Lung (tissue), 11 donors: ENCODE measurements at regions not wholly inside any gene's neighbourhood (a gene's known extent, or its start where the extent isn't known, plus 50 kb on each side); places are given as distances from the start of the nearest gene placed in this dataset.

ENCODE experiments used
- ATAC-seq: fragments of 200-7000 bp; cut with Tn5 transposase; one replicate; pipeline ENCODE4 v1.9.1; 2020; ENCODE audit warnings: moderate number of reproducible peaks; ENCODE audit not compliant: insufficient read depth, low FRiP score
- DNase-seq, 3 donors: peaks; one replicate each; pipeline ENCODE4 v3.0.0-alpha.2; 2013 to 2017
- H3K27ac ChIP-seq, 2 donors: one replicate each; pipeline ENCODE4 v1.5.1; 2013; ENCODE audit warnings: mild to moderate bottlenecking in 2 of 2, moderate library complexity in 2 of 2, control low read depth in 1 of 2, inconsistent platforms in 1 of 2, low read depth in 1 of 2, low read length in 1 of 2
- H3K27me3 ChIP-seq, 3 donors: one replicate each; pipeline ENCODE4 v1.5.1; 2013; ENCODE audit warnings: low read length in 2 of 3; ENCODE audit not compliant: control insufficient read depth in 3 of 3, insufficient read depth in 3 of 3
- H3K36me3 ChIP-seq, 4 donors: one replicate each; pipeline ENCODE4 v1.5.1; 2013; ENCODE audit warnings: low read length in 4 of 4, mild to moderate bottlenecking in 1 of 4, moderate library complexity in 1 of 4; ENCODE audit not compliant: control insufficient read depth in 4 of 4, insufficient read depth in 4 of 4
- H3K4me1 ChIP-seq, 5 donors: one replicate each; pipeline ENCODE4 v1.5.1; 2013; ENCODE audit warnings: low read length in 5 of 5, mild to moderate bottlenecking in 2 of 5, moderate library complexity in 1 of 5; ENCODE audit not compliant: control insufficient read depth in 5 of 5, insufficient read depth in 5 of 5
- H3K4me3 ChIP-seq: one replicate; pipeline ENCODE4 v1.5.1; 2013; ENCODE audit warnings: mild to moderate bottlenecking, control low read depth, moderate library complexity
- H3K9ac ChIP-seq, 2 donors: one replicate each; pipeline ENCODE4 v1.5.1; 2013; ENCODE audit warnings: low read length in 2 of 2, control low read depth in 1 of 2; ENCODE audit not compliant: insufficient read depth in 1 of 2
- H3K9me3 ChIP-seq, 4 donors: one replicate each; pipeline ENCODE4 v1.5.1; 2013; ENCODE audit warnings: low read length in 3 of 4, mild to moderate bottlenecking in 1 of 4, moderate library complexity in 1 of 4; ENCODE audit not compliant: control insufficient read depth in 4 of 4, insufficient read depth in 3 of 4
- WGBS, 2 donors: extraction: QIAGEN DNeasy Blood & Tissue Kit; methylation state at CpG; one replicate each; pipeline ENCODE4 v1.1.7; 2013; 5-methylcytosine and 5-hydroxymethylcytosine counted together
- TF ChIP-seq, protein P1 (sequence below): IDR thresholded peaks from 2 replicates; pipeline ENCODE4 v1.5.1; 2012; ENCODE audit warnings: mild to moderate bottlenecking; ENCODE audit errors: control extremely low read depth, extremely low read depth
- donor health status: control.
- donor health status: control.
- donor health status: Bipolar disorder and iron deficiency.
- donor health status: healthy.
- donor health status: DM: yes; HTN: yes; CAD: no.

DNA sequence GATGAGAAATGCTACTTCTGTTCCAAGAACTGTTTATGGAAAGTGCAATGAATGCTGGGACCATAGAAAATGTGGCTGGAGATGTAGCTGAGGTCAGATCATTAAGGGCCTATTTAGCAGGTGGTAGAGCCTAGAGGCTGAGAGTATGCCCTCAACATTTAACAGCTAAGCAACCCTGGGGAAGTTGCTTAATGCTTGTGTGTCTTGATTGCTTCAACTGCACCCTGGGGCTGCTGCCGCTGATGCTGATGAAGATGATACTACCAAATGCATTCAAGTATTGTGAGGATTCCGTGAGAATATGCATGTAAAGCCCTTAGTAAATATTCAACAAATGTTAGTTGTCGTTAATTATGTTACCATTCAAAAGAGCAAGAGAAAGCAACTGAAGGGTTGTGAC is 273.2 kb downstream of the BCL11A start:
- WGBS, 2 donors = 56 to 80% methylated on average over 3 of the region's 3 CpGs
- TF ChIP-seq, protein P1, sequence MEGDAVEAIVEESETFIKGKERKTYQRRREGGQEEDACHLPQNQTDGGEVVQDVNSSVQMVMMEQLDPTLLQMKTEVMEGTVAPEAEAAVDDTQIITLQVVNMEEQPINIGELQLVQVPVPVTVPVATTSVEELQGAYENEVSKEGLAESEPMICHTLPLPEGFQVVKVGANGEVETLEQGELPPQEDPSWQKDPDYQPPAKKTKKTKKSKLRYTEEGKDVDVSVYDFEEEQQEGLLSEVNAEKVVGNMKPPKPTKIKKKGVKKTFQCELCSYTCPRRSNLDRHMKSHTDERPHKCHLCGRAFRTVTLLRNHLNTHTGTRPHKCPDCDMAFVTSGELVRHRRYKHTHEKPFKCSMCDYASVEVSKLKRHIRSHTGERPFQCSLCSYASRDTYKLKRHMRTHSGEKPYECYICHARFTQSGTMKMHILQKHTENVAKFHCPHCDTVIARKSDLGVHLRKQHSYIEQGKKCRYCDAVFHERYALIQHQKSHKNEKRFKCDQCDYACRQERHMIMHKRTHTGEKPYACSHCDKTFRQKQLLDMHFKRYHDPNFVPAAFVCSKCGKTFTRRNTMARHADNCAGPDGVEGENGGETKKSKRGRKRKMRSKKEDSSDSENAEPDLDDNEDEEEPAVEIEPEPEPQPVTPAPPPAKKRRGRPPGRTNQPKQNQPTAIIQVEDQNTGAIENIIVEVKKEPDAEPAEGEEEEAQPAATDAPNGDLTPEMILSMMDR = no peak

GRCh38 chr2:60278906-60279305 is 274.5 kb downstream of the BCL11A start:
- Histone ChIP-seq H3K9me3 (peaks cover 0 to 14% (median 0%) of the 10 kb centered on the region in 4 donors), H3K27me3 (no peaks in the 10 kb centered on the region), H3K4me3 (no peak overlapping the region), H3K27ac (no peak overlapping the region), H3K9ac (no peak overlapping the region), H3K36me3 (no peaks in the 10 kb centered on the region), H3K4me1 (peaks cover 0 to 2% (median 0%) of the 10 kb centered on the region in 5 donors)
- 86 to 90% methylated on average over 4 of the region's 4 CpGs for WGBS, 2 donors
- no peak for DNase-seq
- no peak for ATAC-seq
- TF ChIP-seq, protein P1 = no peak

More for the DNA sequence above, 273.2 kb downstream of the BCL11A start:
- H3K27me3 ChIP-seq = no peaks in the 10 kb centered on the region
- ATAC-seq = no peak
- H3K4me3 ChIP-seq = no peak overlapping the region
- H3K36me3 ChIP-seq = no peaks in the 10 kb centered on the region
- H3K27ac ChIP-seq = no peak overlapping the region
- no peak for DNase-seq
- peaks cover 0 to 8% (median 0%) of the 10 kb centered on the region in 4 donors for H3K9me3 ChIP-seq
- peaks cover 0 to 2% (median 0%) of the 10 kb centered on the region in 5 donors for H3K4me1 ChIP-seq
- H3K9ac ChIP-seq = no peak overlapping the region

- no peak overlapping the region for H3K4me3 ChIP-seq
- ATAC-seq (no peak), DNase-seq (no peak)
- H3K27ac ChIP-seq = no peak overlapping the region
- 89 to 90% methylated on average over 3 of the region's 3 CpGs for WGBS, 2 donors
- H3K27me3 ChIP-seq = no peaks in the 10 kb centered on the region
- TF ChIP-seq, protein P1 = no peak
- H3K9ac ChIP-seq = no peak overlapping the region
- H3K9me3 ChIP-seq = peaks cover 0 to 16% (median 0%) of the 10 kb centered on the region in 4 donors
- H3K4me1 ChIP-seq = peaks cover 0 to 2% (median 0%) of the 10 kb centered on the region in 5 donors
- no peaks in the 10 kb centered on the region for H3K36me3 ChIP-seq
These were observed 277.5 kb downstream of the BCL11A start for GRCh38 chr2:60275958-60276357.

- no peak for ATAC-seq
- Histone ChIP-seq H3K27ac (no peak overlapping the region), H3K36me3 (no peaks in the 10 kb centered on the region), H3K9ac (no peak overlapping the region), H3K9me3 (peaks cover 0 to 16% (median 0%) of the 10 kb centered on the region in 4 donors), H3K4me3 (no peak overlapping the region), H3K4me1 (peaks cover 0 to 2% (median 0%) of the 10 kb centered on the region in 5 donors), H3K27me3 (no peaks in the 10 kb centered on the region)
- DNase-seq = no peak
- 73 to 83% methylated on average over 3 of the region's 3 CpGs for WGBS, 2 donors
- TF ChIP-seq, protein P1 = no peak
These were observed 279.6 kb downstream of the BCL11A start for GRCh38 chr2:60273836-60274235.
